ENCODE measurements at regions not wholly inside any gene's neighbourhood (a gene's known extent, or its start where the extent isn't known, plus 50 kb on each side); places are given as distances from the start of the nearest gene placed in this dataset.

DNA sequence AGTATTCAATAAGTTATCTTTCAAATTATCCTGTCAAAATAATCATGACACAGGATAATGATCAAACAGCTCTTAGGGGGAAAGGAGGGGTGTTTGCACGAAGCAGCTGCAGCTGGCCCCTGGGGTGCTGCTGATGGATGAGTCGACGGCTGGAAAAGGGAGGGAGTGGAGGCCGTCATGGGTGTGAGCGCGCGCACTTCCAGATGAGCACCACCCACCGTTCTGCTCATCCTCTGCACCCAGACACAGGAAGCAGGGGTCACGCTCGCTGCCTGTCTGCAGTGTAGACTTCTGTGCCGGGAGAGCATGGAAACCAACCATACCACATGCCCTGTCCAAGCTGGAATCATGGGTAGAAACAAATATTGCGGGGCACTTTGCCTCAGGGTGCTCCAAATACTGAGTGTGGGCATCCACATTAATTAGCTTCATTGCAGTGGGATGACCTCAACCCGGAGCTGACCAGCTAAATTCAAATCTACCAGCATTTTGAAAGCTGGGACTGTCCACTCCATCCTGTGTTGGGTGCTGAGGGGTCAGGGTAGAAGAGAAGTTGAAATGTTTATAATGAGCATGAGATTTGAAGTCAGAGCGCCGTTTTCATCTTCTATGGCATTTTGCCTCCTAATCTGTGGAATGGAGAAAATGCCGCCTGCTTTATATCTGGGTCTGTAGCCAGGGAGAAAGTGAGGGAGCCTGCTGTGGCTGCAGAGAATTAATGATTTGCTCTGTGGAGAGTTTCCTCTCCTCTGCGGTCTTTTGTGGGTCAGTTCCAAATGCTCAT, 802.4 kb downstream of the TBC1D22A start:
- TF ChIP-seq EZH2phosphoT487 (IDR thresholded peaks at IDR 0.05; ENCODE audit: borderline replicate concordance, low read length): no peak
- TF ChIP-seq, protein P1, sequence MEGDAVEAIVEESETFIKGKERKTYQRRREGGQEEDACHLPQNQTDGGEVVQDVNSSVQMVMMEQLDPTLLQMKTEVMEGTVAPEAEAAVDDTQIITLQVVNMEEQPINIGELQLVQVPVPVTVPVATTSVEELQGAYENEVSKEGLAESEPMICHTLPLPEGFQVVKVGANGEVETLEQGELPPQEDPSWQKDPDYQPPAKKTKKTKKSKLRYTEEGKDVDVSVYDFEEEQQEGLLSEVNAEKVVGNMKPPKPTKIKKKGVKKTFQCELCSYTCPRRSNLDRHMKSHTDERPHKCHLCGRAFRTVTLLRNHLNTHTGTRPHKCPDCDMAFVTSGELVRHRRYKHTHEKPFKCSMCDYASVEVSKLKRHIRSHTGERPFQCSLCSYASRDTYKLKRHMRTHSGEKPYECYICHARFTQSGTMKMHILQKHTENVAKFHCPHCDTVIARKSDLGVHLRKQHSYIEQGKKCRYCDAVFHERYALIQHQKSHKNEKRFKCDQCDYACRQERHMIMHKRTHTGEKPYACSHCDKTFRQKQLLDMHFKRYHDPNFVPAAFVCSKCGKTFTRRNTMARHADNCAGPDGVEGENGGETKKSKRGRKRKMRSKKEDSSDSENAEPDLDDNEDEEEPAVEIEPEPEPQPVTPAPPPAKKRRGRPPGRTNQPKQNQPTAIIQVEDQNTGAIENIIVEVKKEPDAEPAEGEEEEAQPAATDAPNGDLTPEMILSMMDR (IDR thresholded peaks at IDR 0.05; ENCODE audit: low read depth, low read length, poor library complexity, severe bottlenecking): no peak
- Histone ChIP-seq H4K20me1 (ENCODE audit: control insufficient read depth, insufficient read depth, low read depth, low read length) (no peaks in the 10 kb centered on the region), H3K4me1 (ENCODE audit: control insufficient read depth, low read length) (no peaks in the 10 kb centered on the region), H3K9me2 (replicated peaks; ENCODE audit: control insufficient read depth, low read length) (no peaks in the 10 kb centered on the region), H3K4me2 (ENCODE audit: low read length) (no peak overlapping the region), H3K27ac (ENCODE audit: low read depth, low read length) (no peak overlapping the region), H3K4me3 (ENCODE audit: low read length) (no peak overlapping the region), H3K9me3 (ENCODE audit: control insufficient read depth, insufficient read depth, low read length) (no peaks in the 10 kb centered on the region), H3K79me2 (ENCODE audit: control insufficient read depth, low read length) (no peaks in the 10 kb centered on the region), H3K36me3 (ENCODE audit: control insufficient read depth, low read length) (no peaks in the 10 kb centered on the region), H3F3A (ENCODE audit: control insufficient read depth, insufficient read depth) (no peaks in the 10 kb centered on the region), H3K27me3 (ENCODE audit: control insufficient read depth, low read length) (no peaks in the 10 kb centered on the region)

GRCh38 chr22:47564158-47564450, 801.7 kb downstream of the TBC1D22A start:
- H3K79me2 ChIP-seq (ENCODE audit: control insufficient read depth, low read length): no peaks in the 10 kb centered on the region
- TF ChIP-seq EZH2phosphoT487 (IDR thresholded peaks at IDR 0.05; ENCODE audit: borderline replicate concordance, low read length): no peak
- TF ChIP-seq, protein P1 (IDR thresholded peaks at IDR 0.05; ENCODE audit: low read depth, low read length, poor library complexity, severe bottlenecking): no peak
- no peak overlapping the region for H3K4me3 ChIP-seq (ENCODE audit: low read length)
- no peaks in the 10 kb centered on the region for H3K36me3 ChIP-seq (ENCODE audit: control insufficient read depth, low read length)
- no peaks in the 10 kb centered on the region for H4K20me1 ChIP-seq (ENCODE audit: control insufficient read depth, insufficient read depth, low read depth, low read length)
- H3K4me2 ChIP-seq (ENCODE audit: low read length): no peak overlapping the region
- H3K27ac ChIP-seq (ENCODE audit: low read depth, low read length): no peak overlapping the region
- H3K4me1 ChIP-seq (ENCODE audit: control insufficient read depth, low read length): no peaks in the 10 kb centered on the region
- no peaks in the 10 kb centered on the region for H3K9me2 ChIP-seq (replicated peaks; ENCODE audit: control insufficient read depth, low read length)
- H3K27me3 ChIP-seq (ENCODE audit: control insufficient read depth, low read length): no peaks in the 10 kb centered on the region
- H3F3A ChIP-seq (ENCODE audit: control insufficient read depth, insufficient read depth): no peaks in the 10 kb centered on the region
- no peaks in the 10 kb centered on the region for H3K9me3 ChIP-seq (ENCODE audit: control insufficient read depth, insufficient read depth, low read length)

DNA sequence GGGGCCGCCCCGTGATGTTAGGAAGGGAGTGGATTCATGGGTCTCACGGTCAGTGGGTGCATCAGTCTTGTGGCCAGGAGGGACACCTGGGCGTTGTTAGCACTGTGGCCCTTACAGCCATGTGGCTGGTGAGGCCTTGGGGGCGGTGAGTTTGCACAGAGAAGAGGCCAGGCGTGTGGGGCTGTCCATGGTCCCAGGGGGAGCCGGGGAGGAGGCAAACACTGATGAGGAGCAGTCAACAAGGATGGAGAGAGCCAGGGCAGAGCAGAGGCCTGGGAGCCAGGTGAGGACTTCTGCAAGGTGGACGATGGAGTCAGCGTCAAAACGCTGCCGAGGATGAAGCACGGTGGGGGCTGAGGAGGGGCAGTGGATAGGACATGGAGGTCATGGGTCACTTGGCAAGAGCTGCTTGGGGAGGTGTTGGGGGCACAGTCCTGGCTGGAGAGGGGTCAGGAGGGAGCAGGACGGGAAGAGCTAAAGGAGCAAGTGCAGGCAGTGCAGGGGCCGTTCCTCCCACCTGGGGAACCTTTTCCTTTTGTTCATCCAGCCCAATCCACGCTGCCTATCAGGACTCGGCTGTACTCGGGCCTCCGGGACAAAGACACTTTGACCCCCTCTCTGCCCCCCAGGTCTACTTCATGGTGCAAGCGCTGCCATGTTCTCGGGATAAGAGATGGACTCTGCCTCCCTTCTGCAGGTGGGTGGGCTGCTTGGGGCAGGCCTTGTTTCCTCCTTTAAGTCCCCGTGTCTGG, 801.1 kb downstream of the TBC1D22A start:
- H3K79me2 ChIP-seq (ENCODE audit: control insufficient read depth, low read length): no peaks in the 10 kb centered on the region
- no peak overlapping the region for H3K4me2 ChIP-seq (ENCODE audit: low read length)
- no peaks in the 10 kb centered on the region for H3F3A ChIP-seq (ENCODE audit: control insufficient read depth, insufficient read depth)
- no peak overlapping the region for H3K27ac ChIP-seq (ENCODE audit: low read depth, low read length)
- H3K9me2 ChIP-seq (replicated peaks; ENCODE audit: control insufficient read depth, low read length): no peaks in the 10 kb centered on the region
- TF ChIP-seq EZH2phosphoT487 (IDR thresholded peaks at IDR 0.05; ENCODE audit: borderline replicate concordance, low read length): no peak
- TF ChIP-seq, protein P1 (IDR thresholded peaks at IDR 0.05; ENCODE audit: low read depth, low read length, poor library complexity, severe bottlenecking): no peak
- H3K27me3 ChIP-seq (ENCODE audit: control insufficient read depth, low read length): no peaks in the 10 kb centered on the region
- no peak overlapping the region for H3K4me3 ChIP-seq (ENCODE audit: low read length)
- no peaks in the 10 kb centered on the region for H3K4me1 ChIP-seq (ENCODE audit: control insufficient read depth, low read length)
- H3K9me3 ChIP-seq (ENCODE audit: control insufficient read depth, insufficient read depth, low read length): no peaks in the 10 kb centered on the region
- H4K20me1 ChIP-seq (ENCODE audit: control insufficient read depth, insufficient read depth, low read depth, low read length): no peaks in the 10 kb centered on the region
- H3K36me3 ChIP-seq (ENCODE audit: control insufficient read depth, low read length): no peaks in the 10 kb centered on the region
